ENCODE measurements at regions not wholly inside any gene's neighbourhood (a gene's known extent, or its start where the extent isn't known, plus 50 kb on each side); places are given as distances from the start of the nearest gene placed in this dataset.

DNA sequence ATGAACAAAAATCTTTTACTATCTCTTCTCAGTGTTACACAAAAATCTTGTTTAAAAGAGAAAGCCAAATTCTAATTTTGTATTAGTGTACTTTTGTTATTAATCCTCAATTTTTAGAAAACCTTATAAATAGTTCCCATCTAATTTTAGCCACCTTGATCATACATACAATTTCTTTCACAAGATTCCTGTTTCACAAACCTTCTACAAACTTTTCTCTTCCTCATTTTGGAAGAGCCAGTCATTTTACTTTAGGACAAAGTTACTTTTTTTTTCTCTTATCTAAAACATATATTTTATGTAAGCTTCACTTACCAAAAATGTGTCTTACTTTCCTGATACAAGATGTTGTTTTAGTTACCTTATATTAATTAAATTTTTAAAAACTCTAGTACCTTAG, 161.3 kb downstream of the YIPF5 start:
- no peak for TF ChIP-seq POLR2A (IDR thresholded peaks at IDR 0.05; ENCODE audit: low read depth, low read length)
- TF ChIP-seq POLR2AphosphoS5 (IDR thresholded peaks at IDR 0.05; ENCODE audit: low read depth, low read length), result no peak
- TF ChIP-seq PAX5 (IDR thresholded peaks at IDR 0.05; ENCODE audit: insufficient read depth, low read length, severe bottlenecking), result no peak
- no peak for TF ChIP-seq TAF1 (IDR thresholded peaks at IDR 0.05; ENCODE audit: low read depth, low read length)

All from GM12891 (cell line).